IPS-NIHi11 (cell line): ENCODE measurements at regions not wholly inside any gene's neighbourhood (a gene's known extent, or its start where the extent isn't known, plus 50 kb on each side); places are given as distances from the start of the nearest gene placed in this dataset.
A peak's percentile ranks its signal among the peaks of the same experiment; 100 is the strongest.

Source experiments
- DNase-seq: peaks from one replicate; pipeline ENCODE4 v3.0.0; 2012; ENCODE audit warnings: mixed read lengths, low spot score

DNA sequence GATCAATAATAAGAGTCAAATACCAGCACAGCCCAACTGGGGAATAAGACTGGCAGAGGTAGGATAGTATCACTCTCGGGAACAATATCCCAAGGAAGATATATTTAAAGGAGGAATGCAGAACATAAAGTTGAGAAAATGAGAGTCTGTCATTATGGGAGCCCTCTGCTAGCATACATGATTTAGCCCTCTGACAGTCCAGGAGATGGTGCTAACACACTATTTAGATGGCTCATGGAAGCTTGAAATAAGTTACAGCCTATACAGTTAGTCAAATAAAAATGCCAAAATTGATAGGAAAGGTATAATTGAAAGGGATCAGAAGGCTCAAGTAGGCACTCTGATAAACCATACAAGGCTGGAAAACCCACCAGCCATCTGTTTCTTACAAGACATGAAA, 201.0 kb upstream of the NEIL3 start:
- DNase-seq = no peak

DNA sequence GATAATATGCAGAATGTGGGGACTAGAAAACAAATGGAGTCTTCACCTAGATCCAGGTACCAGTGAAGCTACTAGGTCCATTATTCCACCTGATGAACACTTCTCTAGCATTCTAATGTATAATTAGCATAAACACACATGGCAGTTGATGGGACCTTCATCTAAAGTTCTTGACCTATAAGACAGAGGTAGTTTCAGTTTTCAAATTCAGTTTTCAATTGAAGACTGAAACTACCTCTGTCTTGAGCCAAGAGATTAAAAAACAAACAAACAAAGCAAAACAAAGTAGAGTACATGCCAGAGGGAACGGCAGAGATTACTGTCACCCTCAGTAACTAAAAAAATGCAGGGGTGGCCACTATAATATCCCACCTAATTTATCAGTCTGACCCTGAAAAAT, 199.9 kb upstream of the NEIL3 start:
- DNase-seq = no peak

DNA sequence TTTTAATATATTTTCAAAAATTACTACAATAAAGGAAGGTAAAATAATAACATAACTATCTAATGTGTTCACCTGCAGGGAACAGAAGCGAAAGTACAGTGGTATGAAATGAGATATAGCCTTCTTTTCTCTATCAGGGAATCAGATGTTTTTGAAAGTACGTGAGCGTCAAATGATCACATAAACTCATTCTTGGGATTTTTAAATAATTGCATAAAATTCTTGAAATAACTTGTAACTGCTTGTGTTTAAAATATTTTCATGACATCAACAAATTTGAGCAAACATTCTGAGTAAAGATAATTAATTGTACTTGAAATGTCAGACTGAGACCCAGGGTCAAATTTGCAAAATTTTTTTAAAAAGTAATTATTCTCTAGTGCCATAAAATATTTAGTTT, 193.5 kb upstream of the NEIL3 start:
- DNase-seq = no peak

- peak; percentile 21 for DNase-seq
Observed at GRCh38 chr4:177117256-177117655, 192.4 kb upstream of the NEIL3 start.

DNA sequence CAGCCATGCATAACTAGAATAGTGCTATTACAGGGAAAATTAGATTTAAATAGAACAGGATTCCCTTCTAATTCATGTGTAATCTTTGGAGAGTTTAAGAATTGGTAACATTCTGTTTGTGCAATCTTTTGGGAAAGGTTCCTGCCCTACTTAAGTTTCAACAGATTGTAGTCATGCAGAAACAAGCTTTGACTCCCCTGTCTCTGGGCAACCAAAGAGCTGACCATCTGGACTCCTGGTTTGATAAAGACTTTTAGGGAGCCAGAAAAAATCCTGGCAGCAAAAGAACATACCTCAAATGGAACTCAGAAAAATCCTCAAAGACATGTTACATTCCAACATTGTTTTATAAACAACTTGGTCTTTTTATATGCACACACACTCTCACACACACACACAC, 191.1 kb upstream of the NEIL3 start:
- DNase-seq = no peak

DNA sequence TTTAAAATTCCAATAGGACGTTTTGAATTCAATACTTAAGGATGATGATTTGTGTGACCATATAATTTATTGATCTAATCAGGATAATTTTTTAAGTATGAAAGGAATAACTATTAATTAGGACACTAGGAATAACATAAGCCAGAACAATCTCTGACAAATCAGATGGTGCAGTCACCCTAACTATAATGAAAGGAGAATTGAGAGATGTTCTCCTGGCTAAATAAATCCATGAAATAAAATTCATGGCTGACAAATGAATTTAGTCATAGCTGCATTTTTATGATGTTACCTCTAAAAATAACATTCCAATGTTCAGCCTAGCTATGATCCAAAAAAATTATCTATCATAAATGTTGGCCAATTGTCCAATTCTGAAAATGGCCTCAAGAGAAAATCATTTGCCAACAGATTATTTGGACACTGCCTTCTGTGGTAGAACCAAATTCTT, 190.6 kb upstream of the NEIL3 start:
- DNase-seq = no peak

GRCh38 chr4:177119691-177120090, 190.0 kb upstream of the NEIL3 start:
- DNase-seq = no peak

- DNase-seq = no peak
Observed at GRCh38 chr4:177123811-177124210, 185.9 kb upstream of the NEIL3 start.

GRCh38 chr4:177124349-177125064, 185.2 kb upstream of the NEIL3 start:
- no peak for DNase-seq

GRCh38 chr4:177125656-177126055, 184.0 kb upstream of the NEIL3 start:
- no peak for DNase-seq

- no peak for DNase-seq
Observed at GRCh38 chr4:177127658-177128057, 182.0 kb upstream of the NEIL3 start.

- no peak for DNase-seq
Observed at GRCh38 chr4:177128306-177128705, 181.4 kb upstream of the NEIL3 start.

GRCh38 chr4:177131736-177132135, 177.9 kb upstream of the NEIL3 start:
- DNase-seq = no peak

DNA sequence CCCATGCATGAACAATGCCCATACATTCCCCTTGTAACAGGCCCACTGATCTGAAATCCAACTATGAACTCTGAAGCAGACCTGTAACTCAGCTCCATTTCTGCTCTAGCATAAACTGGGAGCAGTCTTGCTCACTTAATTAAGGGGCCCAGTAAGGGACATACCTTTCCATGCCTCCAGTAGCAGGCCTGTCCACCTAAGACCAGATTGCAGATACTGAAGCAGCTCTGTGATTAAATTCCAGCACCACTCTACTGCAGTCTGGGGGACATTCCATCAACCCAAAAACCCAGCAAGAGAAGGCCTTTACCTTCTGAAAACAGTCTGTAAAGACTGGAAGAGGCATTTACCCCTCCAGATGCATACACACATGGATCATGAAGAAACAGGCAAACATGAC, 162.0 kb upstream of the NEIL3 start:
- peak; percentile 3 for DNase-seq

DNA sequence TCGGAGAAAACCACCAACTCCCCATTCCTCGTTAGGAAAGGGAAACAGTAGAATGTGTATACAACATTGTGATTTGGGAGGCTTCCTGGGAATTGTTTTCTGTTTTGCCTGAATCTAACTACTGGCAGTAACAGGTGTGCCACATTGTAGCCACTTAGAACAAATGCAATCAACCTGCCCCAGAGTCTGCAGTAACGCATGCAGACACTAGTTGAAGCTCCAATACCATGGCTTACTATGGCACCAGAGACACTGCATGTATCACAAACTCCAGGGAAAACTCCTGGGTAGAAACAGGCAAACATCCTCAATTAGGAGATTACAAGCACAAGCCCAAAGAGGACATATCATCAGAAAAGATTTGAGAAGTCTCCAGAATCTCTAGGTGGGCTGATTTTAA, 154.2 kb upstream of the NEIL3 start:
- DNase-seq = peak; percentile 5

GRCh38 chr4:177159600-177159999, 150.1 kb upstream of the NEIL3 start:
- no peak for DNase-seq

- DNase-seq = no peak
Observed at GRCh38 chr4:177161781-177162180, 147.9 kb upstream of the NEIL3 start.

GRCh38 chr4:177163532-177163931, 146.1 kb upstream of the NEIL3 start:
- DNase-seq = no peak

DNA sequence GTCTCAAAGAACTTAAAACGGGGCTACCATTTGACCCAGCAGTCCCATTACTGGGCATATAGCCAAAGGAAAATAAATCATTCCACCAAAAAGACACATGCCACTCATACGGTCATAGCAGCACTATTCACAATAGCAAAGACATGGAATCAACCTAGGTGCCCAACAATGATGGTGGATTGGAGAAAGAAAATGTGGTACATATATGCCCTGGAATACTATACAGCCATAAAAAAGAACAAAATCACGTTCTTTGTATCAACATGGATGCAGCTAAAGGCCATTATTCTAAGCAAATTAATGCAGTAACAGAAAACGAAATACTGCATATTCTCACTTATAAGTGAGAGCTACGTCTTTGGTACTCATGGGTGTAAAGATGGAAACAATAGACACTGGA, 138.1 kb upstream of the NEIL3 start:
- no peak for DNase-seq

DNA sequence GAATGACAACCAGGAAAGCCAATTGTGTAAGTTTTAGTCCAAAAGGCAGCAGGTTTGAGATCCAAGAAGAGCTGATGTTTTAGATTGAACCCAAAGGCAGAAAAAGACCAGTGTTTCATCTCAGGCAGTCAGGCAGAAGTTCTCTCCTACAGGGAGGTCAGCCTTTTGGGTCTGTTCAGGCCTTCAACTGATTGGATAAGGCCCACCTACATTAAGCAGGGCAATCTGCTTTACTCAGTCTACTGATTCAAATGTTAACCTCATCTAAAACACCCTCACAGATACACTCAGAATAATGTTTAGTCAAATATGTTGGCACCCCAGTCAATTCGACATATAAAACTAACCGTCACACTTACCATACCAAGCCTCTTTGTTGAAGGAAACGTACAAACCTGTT, 134.2 kb upstream of the NEIL3 start:
- DNase-seq = no peak

DNA sequence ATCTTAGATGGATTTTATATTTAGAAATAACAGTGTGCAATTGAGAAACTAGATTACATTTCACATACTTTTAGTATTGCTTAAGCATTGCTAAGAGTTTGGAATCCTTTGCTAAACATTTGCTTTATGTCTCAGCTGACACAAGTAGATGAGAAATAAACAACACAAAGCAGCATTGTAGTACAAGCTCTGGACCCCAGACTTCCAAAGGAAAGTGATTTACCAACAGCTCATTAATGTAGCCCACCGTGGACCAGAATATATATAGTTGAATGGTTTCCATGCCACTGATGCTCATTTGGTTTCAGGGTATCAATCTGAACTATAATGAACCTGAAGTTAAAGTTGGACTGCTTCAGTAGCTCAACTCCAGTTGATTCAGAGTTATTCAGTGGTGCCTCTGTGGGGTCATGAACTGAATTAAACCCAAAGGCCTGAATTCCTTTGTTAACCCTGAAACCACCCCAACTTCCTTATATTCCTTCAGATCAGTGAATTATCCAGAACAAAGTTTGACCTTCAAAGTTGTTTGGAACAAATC, 132.1 kb upstream of the NEIL3 start:
- DNase-seq = no peak

DNA sequence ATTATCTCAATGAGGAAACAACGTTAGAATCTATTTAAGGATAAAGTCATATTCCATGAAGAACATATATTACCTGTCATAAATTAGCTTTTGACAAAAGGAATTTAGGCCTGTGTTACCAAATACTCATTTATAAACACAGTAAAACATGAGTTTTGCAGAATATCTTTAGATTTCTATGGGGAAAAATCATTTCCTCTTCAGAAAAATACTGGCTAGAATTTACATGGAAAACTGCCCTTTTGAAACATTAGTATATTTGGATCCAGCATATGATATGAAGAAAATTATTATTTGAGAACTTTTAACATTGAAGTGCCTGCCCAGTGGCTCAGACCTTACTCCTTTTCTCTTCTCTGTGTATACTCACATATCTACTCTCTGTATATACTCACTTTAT, 131.4 kb upstream of the NEIL3 start:
- DNase-seq = no peak

DNA sequence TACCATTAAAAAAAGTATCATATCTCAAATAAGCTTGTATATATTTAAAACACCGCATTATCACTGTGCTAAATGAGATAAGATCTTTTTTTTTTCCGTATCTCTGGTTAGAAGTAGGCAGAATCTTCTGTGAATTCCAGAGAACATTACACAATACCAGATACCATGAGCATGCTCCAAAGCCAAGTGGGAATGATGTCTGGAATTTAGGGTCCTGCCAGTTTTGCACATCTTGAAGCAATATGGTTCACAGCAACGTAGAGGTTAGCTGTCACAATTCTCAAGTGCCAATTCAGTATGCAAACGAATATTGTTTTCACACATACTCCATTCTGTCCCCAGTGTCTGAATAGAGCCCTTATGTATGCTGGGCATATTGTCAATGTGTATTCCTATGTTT, 127.5 kb upstream of the NEIL3 start:
- no peak for DNase-seq

DNA sequence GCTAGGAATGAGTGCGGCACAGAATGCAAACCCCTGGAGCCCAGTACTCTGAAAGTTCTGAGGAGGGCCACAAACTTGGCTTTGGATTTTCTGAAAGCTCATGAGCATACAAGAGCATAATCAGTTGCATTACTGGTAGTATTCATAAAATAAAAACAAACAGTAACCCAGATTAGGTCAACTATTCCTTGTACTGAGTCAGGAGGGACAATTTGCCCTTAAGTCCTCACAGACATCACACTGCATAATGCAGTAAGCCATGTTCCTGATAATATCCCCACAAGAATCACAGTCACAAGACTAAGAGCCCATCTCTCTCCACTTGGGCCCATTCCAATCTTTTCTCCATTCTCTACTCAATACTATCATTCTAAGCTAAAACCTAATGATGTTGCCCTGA, 126.9 kb upstream of the NEIL3 start:
- no peak for DNase-seq
